ENCODE measurements at regions not wholly inside any gene's neighbourhood (a gene's known extent, or its start where the extent isn't known, plus 50 kb on each side); places are given as distances from the start of the nearest gene placed in this dataset.

GRCh38 chr3:18016366-18016765, 273.9 kb upstream of the TBC1D5 start (continued):
- TF ChIP-seq ZMAT4 (CRISPR knock-in tag; IDR thresholded peaks at IDR 0.05): no peak
- TF ChIP-seq ZNF121 (CRISPR knock-in tag; IDR thresholded peaks at IDR 0.05): no peak

- no peaks in the 10 kb centered on the region for H3K27me3 Mint-ChIP-seq (ENCODE audit: low read depth)
- peaks cover 21% of the 10 kb centered on the region for H3K9me3 Mint-ChIP-seq
- H3K4me1 Mint-ChIP-seq: peaks cover 8% of the 10 kb centered on the region
- peaks cover 29% of the 10 kb centered on the region for H3K36me3 Mint-ChIP-seq
- POLR2A ChIA-PET: no interaction called here
- ATAC-seq: no peak
- CTCF ChIA-PET: no interaction called here
- DNase-seq (ENCODE audit: low spot score): no peak
- H3K4me3 Mint-ChIP-seq: no peak overlapping the region
- H3K27ac Mint-ChIP-seq: no peak overlapping the region
- no peak for TF ChIP-seq PRRX2 (CRISPR knock-in tag; IDR thresholded peaks at IDR 0.05)
- no peak for TF ChIP-seq CTCF (IDR thresholded peaks at IDR 0.05)
- TF ChIP-seq ZNF671 (CRISPR knock-in tag; IDR thresholded peaks at IDR 0.05): no peak
- no peak for TF ChIP-seq NFE2L1 (CRISPR knock-in tag; IDR thresholded peaks at IDR 0.05)
- no peak for TF ChIP-seq ZNF423 (CRISPR knock-in tag; IDR thresholded peaks at IDR 0.05)
- no peak for TF ChIP-seq TEAD4 (CRISPR knock-in tag; IDR thresholded peaks at IDR 0.05)
- TF ChIP-seq MXD4 (CRISPR knock-in tag; IDR thresholded peaks at IDR 0.05; ENCODE audit: borderline replicate concordance): no peak
- TF ChIP-seq ETV6 (CRISPR knock-in tag; IDR thresholded peaks at IDR 0.05): no peak
- TF ChIP-seq ATF3 (CRISPR knock-in tag; conservative IDR thresholded peaks at IDR 0.05): no peak
- no peak for TF ChIP-seq ZMAT4 (CRISPR knock-in tag; IDR thresholded peaks at IDR 0.05)
- no peak for TF ChIP-seq SMAD4 (CRISPR knock-in tag; IDR thresholded peaks at IDR 0.05)
- TF ChIP-seq HMGXB4 (CRISPR knock-in tag; IDR thresholded peaks at IDR 0.05): no peak
Observed at GRCh38 chr3:18012933-18013332, 270.5 kb upstream of the TBC1D5 start.

GRCh38 chr3:18012436-18012835, 270.0 kb upstream of the TBC1D5 start:
- ATAC-seq (no peak), DNase-seq (ENCODE audit: low spot score) (no peak)
- no peak overlapping the region for H3K4me3 Mint-ChIP-seq
- peaks cover 21% of the 10 kb centered on the region for H3K9me3 Mint-ChIP-seq
- H3K27me3 Mint-ChIP-seq (ENCODE audit: low read depth): no peaks in the 10 kb centered on the region
- H3K4me1 Mint-ChIP-seq: peaks cover 8% of the 10 kb centered on the region
- H3K36me3 Mint-ChIP-seq: peaks cover 29% of the 10 kb centered on the region
- H3K27ac Mint-ChIP-seq: no peak overlapping the region
- ChIA-PET POLR2A (no interaction called here), CTCF (no interaction called here)
- TF ChIP-seq FOXP1 (CRISPR knock-in tag; IDR thresholded peaks at IDR 0.05; ENCODE audit: borderline replicate concordance) (no peak), E2F5 (CRISPR knock-in tag; IDR thresholded peaks at IDR 0.05) (no peak), HMGA2 (CRISPR knock-in tag; IDR thresholded peaks at IDR 0.05) (no peak), ZNF425 (CRISPR knock-in tag; conservative IDR thresholded peaks at IDR 0.05) (no peak)

All from WTC11 (cell line).